SK-N-SH treated with all-trans-retinoic acid at 6 μM for 48 hours (cell line): ENCODE measurements at regions not wholly inside any gene's neighbourhood (a gene's known extent, or its start where the extent isn't known, plus 50 kb on each side); places are given as distances from the start of the nearest gene placed in this dataset.

Source experiments
- ARNTL ChIP-seq: fragments of 450-650 bp; formaldehyde crosslinking; IDR thresholded peaks from 2 replicates; pipeline ENCODE4 v1.5.0; 2020; ENCODE audit warnings: low read depth, mild to moderate bottlenecking, moderate library complexity, borderline replicate concordance
- GLIS3 ChIP-seq: fragments of 250-450 bp; sonication (Bioruptor Pico); IDR thresholded peaks from 2 replicates; pipeline ENCODE4 v1.5.0; 2020; ENCODE audit warnings: mild to moderate bottlenecking, moderate library complexity
- ISL1 ChIP-seq: fragments of 250-450 bp; sonication (Bioruptor Pico); IDR thresholded peaks from 2 replicates; pipeline ENCODE4 v2.1.2; 2022; ENCODE audit warnings: mild to moderate bottlenecking, moderate library complexity
- OSR1 ChIP-seq: fragments of 250-450 bp; sonication (Bioruptor Pico); IDR thresholded peaks from 2 replicates; pipeline ENCODE4 v1.8.0; 2022; ENCODE audit warnings: moderate library complexity, mild to moderate bottlenecking, inconsistent platforms
- PATZ1 ChIP-seq: fragments of 250-450 bp; sonication (Bioruptor Pico); IDR thresholded peaks from 2 replicates; pipeline ENCODE4 v1.8.0; 2020; ENCODE audit warnings: mild to moderate bottlenecking, moderate library complexity, borderline replicate concordance
- RARB ChIP-seq: fragments of 250-450 bp; sonication (Bioruptor Pico); IDR thresholded peaks from 2 replicates; pipeline ENCODE4 v1.8.0; 2021; ENCODE audit warnings: mild to moderate bottlenecking, moderate library complexity
- TCF4 ChIP-seq: fragments of 250-450 bp; sonication (Bioruptor Pico); IDR thresholded peaks from 2 replicates; pipeline ENCODE4 v1.8.0; 2021; ENCODE audit warnings: mild to moderate bottlenecking, moderate library complexity, borderline replicate concordance
- TOX ChIP-seq: fragments of 250-450 bp; sonication (Bioruptor Pico); IDR thresholded peaks from 2 replicates; pipeline ENCODE4 v1.8.0; 2021; ENCODE audit warnings: mild to moderate bottlenecking, moderate library complexity, borderline replicate concordance
- TSHZ2 ChIP-seq: fragments of 250-450 bp; sonication (Bioruptor Pico); IDR thresholded peaks from 2 replicates; pipeline ENCODE4 v1.5.0; 2020; ENCODE audit warnings: mild to moderate bottlenecking, moderate library complexity
- ZC3H10 ChIP-seq: fragments of 250-450 bp; sonication (Bioruptor Pico); IDR thresholded peaks from 2 replicates; pipeline ENCODE4 v1.5.1; 2021; ENCODE audit warnings: mild to moderate bottlenecking, moderate library complexity
- ZFP3 ChIP-seq: fragments of 250-450 bp; sonication (Bioruptor Pico); IDR thresholded peaks from 2 replicates; pipeline ENCODE4 v1.5.0; 2020; ENCODE audit warnings: mild to moderate bottlenecking, moderate library complexity
- ZFP30 ChIP-seq: fragments of 450-650 bp; formaldehyde crosslinking; IDR thresholded peaks from 2 replicates; pipeline ENCODE4 v1.5.0; 2022; ENCODE audit warnings: mild to moderate bottlenecking, moderate library complexity

DNA sequence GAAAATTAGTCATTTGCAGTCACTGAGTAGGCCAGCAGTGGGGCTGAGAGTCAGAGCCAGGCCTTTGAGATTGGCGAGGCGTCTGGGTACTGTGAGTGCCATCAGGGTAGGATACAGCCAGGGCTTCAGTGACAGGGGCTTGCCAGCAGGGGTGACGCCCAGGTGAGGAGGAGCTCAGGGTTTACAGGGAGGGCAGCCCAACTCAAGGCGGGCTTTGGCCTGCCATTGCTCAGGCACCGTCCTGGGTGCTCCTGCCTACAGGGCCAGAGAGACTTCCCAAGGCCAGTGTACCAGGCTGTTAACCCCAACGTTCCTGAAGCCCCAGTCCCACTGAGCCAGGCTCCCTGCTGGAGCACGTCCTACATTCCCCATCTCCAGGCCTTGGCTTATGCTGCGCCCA lies 152.0 kb downstream of the FBLN2 start:
- TF ChIP-seq TCF4 = no peak
- TF ChIP-seq ARNTL (CRISPR knock-in tag) = no peak
- TF ChIP-seq OSR1 (CRISPR knock-in tag) = no peak
- TF ChIP-seq GLIS3 = no peak
- TF ChIP-seq PATZ1 (CRISPR knock-in tag) = no peak
- TF ChIP-seq ISL1 (CRISPR knock-in tag) = no peak
- no peak for TF ChIP-seq ZFP30 (CRISPR knock-in tag)
- no peak for TF ChIP-seq ZC3H10 (CRISPR knock-in tag)
- no peak for TF ChIP-seq ZFP3 (CRISPR knock-in tag)
- TF ChIP-seq TOX (CRISPR knock-in tag) = no peak
- TF ChIP-seq RARB = no peak
- no peak for TF ChIP-seq TSHZ2 (CRISPR knock-in tag)
